ENCODE measurements at regions not wholly inside any gene's neighbourhood (a gene's known extent, or its start where the extent isn't known, plus 50 kb on each side); places are given as distances from the start of the nearest gene placed in this dataset.

DNA sequence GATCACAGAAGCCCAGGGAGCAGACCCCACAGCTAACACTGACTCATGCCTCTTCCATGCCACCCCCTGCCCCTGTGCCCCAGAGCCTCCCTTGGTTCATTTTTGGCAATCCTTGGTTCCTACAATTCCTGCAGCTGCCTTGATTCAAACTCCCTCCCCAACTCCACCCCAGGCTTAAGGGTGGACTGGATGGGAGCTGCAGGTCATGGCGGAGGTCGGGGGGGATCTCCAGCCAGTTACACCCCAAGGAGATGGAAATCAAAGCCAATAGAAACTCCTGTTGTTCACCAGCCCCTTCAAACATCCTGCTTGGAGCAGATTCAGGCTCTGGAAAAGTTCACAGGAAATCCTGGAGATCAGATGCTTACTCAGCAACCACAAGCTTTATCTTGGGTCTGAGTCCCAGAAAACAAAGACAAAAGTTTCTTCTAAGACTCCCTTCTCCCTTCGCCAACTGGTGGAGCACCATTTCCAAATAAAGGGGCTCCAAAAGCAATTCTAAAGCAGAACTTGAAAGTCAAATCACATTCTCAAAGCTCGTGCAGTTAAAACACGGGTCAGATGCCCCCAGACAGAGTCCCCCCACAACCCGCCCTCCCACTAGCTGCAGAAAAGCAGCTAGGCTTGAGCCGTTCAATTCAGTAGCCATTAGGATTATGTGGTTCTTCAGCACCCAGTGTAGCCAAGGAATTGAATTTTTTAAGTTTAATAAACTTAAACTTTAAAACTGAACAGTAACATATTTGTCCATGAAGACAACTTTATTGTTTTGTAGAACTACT is 149.5 kb downstream of the ANKRD60 start:
- DNase-seq (ENCODE audit: low read depth): peak; percentile 17
- H3K4me3 ChIP-seq (ENCODE audit: low read length): no peak overlapping the region
- TF ChIP-seq, protein P1, sequence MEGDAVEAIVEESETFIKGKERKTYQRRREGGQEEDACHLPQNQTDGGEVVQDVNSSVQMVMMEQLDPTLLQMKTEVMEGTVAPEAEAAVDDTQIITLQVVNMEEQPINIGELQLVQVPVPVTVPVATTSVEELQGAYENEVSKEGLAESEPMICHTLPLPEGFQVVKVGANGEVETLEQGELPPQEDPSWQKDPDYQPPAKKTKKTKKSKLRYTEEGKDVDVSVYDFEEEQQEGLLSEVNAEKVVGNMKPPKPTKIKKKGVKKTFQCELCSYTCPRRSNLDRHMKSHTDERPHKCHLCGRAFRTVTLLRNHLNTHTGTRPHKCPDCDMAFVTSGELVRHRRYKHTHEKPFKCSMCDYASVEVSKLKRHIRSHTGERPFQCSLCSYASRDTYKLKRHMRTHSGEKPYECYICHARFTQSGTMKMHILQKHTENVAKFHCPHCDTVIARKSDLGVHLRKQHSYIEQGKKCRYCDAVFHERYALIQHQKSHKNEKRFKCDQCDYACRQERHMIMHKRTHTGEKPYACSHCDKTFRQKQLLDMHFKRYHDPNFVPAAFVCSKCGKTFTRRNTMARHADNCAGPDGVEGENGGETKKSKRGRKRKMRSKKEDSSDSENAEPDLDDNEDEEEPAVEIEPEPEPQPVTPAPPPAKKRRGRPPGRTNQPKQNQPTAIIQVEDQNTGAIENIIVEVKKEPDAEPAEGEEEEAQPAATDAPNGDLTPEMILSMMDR (IDR thresholded peaks at IDR 0.05; ENCODE audit: insufficient read depth, low read depth, low read length, missing control alignments): no peak

DNA sequence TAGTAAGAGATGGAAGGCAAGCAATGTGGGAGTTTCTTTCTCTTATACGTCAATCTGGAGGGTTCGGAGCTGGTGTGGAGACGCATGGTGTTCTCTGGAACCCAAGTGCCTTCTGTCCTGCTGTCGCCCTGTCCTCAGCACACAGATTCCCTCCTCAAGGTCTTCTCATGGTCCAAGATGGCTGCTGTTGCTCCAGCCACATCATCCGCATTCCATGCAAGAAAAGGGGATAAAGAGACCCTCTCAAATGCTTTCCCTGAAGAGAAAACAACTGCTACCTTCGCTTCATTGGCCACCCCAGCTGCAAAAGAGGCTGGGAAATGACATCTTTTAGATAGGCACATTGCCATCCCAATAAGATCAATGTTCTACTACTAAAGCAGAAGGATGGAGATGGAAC is 151.2 kb downstream of the ANKRD60 start:
- DNase-seq (ENCODE audit: low read depth): no peak
- TF ChIP-seq, protein P1 (IDR thresholded peaks at IDR 0.05; ENCODE audit: insufficient read depth, low read depth, low read length, missing control alignments): no peak
- H3K4me3 ChIP-seq (ENCODE audit: low read length): no peak overlapping the region

DNA sequence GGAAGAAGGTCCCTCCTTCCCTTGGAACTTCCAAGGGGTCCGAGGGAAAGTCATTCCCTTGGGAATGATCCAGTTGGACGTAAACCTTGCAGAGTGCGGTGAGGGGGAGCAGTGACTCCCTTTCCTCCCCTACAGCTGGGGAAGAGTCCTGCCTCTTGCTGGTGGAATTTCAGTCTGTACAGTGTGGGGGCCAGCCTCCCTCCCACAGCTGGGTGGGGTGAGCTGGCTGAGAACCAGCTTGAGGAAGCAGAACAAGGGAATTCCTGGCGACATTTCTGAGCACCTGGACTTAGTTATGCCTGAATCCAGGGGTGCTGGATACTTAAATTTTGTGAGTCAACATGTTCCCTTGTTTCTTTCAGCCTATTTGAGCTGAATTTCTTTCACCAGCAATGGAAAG is 152.0 kb downstream of the ANKRD60 start:
- no peak overlapping the region for H3K4me3 ChIP-seq (ENCODE audit: low read length)
- DNase-seq (ENCODE audit: low read depth): no peak
- TF ChIP-seq, protein P1 (IDR thresholded peaks at IDR 0.05; ENCODE audit: insufficient read depth, low read depth, low read length, missing control alignments): no peak

DNA sequence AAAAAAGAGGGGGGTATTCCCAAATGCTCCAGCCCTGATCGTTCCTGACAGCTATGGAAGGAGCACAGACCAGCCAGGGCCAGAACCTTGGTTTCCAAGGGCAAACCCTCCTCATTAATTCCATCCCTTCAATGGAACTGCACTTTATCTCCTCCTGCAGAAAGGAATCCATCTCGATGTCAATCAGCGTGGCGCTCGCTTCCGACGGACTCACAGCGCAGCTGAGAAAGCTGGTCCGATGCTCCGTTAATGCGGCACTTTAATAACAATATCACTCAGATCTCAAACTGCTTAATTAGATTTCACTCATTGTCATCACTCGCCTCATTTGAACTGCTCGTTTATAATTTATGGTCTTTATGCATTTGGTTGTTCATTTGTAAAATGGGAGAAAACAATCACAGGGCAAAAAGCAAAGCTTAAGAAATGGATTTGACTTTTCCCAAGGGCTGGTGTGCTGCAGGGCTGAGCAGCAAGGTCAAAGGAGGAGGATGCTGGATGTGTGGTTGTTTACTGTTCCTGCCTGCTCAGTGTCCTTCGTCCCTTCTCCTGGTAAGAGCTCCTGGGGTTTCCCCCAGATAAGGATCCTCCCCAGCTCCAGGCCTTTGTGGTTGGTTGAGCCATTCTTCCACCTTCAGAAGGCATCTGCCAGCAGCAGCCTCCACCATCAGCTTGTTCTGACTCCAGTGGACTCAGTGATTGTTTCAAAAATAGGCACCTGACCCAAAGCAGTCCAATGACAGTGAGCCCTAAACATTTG is 152.7 kb downstream of the ANKRD60 start:
- DNase-seq (ENCODE audit: low read depth): no peak
- TF ChIP-seq, protein P1 (IDR thresholded peaks at IDR 0.05; ENCODE audit: insufficient read depth, low read depth, low read length, missing control alignments): no peak
- H3K4me3 ChIP-seq (ENCODE audit: low read length): no peak overlapping the region

DNA sequence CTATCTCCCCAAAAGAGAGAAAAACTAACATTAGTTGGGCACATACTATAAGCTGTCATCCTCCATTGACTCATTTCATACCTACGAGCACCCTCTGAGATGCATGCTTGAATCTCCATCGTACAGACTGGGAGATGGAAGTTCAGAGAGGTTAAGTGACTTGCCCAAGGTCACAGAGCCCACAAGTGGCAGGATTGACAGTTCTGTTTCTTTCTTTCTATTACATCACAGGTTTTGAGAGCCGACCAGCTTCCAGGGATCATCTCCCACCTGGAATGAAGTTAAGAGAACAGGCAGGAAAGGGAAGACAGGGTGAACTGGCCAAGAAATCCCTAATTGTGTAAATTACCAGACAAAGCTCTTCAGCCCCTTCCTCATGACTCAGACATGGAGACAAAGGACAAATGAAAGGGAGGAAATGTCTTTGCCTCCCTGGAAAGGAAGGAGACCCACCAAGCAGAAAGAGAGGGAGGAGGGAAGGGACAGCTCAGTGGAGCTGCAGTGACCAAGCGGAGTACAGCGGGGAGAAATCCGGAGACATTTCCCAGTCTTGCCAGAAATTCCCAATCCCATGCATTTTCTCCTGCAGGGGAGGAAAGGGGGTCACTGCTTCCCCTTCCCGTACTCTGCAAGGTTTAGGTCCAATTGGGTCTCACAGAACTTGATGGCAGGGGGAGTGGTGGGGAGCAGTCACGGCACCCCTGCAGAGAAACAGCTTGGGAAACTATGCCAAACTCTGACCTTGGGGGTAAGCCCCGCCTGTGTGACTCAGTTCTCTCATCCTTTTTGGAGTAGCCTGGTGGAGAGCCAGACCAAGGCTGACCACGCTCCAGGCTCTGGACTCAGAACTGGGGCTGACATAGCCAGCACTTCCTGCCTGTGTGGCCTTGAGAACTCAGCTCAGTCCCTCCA is 154.3 kb downstream of the ANKRD60 start:
- H3K4me3 ChIP-seq (ENCODE audit: low read length): no peak overlapping the region
- DNase-seq (ENCODE audit: low read depth): no peak
- TF ChIP-seq, protein P1 (IDR thresholded peaks at IDR 0.05; ENCODE audit: insufficient read depth, low read depth, low read length, missing control alignments): no peak

DNA sequence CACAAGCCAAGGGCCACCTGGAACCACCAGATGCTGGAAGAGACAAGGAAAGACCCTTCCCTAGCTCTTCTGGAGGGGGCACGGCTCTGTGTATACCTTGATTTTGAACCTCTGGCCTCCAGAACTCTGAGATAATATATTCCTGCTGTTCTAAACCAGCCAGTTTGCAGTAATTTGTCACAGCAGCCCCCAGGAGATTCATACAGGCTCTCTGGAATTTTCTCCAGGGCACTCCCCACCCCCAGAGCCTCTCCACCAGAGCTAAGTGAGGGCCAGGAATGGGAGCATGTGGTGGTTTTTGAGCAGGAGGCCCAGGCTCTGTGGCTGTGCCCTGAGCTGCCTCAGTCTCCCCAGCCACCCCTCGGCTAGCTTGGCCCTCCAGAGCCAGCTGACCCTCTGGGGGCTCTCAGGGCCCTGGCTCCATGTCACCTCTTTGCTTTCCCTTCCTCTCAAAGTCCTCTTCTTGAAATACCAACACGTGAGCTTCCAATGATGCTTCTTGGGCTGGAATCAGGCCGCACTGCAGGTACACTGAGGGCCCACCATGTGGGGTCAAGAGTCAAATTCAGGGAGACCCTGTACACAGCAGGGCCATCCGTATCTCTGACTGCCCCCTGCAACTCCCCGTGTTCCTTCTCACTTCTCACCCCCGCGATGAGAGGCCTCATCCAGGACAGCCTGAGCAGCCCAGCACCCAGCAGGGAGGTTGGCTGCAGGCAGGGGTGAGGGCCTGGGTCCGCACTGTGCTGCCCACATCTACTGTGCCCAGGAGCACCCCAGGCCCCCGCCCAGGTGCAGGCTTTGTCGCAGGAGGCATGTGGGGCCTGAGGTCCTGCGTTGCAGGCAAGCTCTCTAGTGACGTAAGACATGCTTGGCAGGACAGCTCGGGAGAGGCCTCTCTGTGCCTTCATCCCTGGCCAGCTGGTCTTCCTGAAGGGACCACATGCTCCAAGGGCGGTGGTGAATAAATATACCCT is 155.5 kb downstream of the ANKRD60 start:
- TF ChIP-seq, protein P1 (IDR thresholded peaks at IDR 0.05; ENCODE audit: insufficient read depth, low read depth, low read length, missing control alignments): no peak
- no peak overlapping the region for H3K4me3 ChIP-seq (ENCODE audit: low read length)

More for the DNA sequence above, 155.5 kb downstream of the ANKRD60 start:
- no peak for DNase-seq (ENCODE audit: low read depth)
